B cell (primary cell): ENCODE measurements at regions not wholly inside any gene's neighbourhood (a gene's known extent, or its start where the extent isn't known, plus 50 kb on each side); places are given as distances from the start of the nearest gene placed in this dataset.

Source experiments
- ATAC-seq: fragments of 200-7000 bp; cut with Tn5 transposase; one replicate; pipeline ENCODE4 v1.10.0; 2021; ENCODE audit warnings: low read depth, mild to moderate bottlenecking, moderate number of reproducible peaks, moderate library complexity
- CTCF ChIA-PET: fragments of 350-600 bp; sonication (Branson Sonifier 250); formaldehyde crosslinking; loops from one replicate; lab custom pipeline; 2021; ENCODE audit warnings: antibody characterized with exemption, inconsistent platforms; lab: Charles Lee
- POLR2A ChIA-PET: fragments of 350-600 bp; sonication (Branson Sonifier 250); formaldehyde crosslinking; loops from one replicate; lab custom pipeline; 2021; ENCODE audit warnings: antibody characterized with exemption; lab: Charles Lee
- DNase-seq: peaks from one replicate; pipeline ENCODE4 v3.0.0; 2013
- H2AFZ ChIP-seq: 2 replicates; pipeline ENCODE4 v1.6.1; 2012; ENCODE audit warnings: mild to moderate bottlenecking, low read depth, low read length; ENCODE audit not compliant: insufficient read depth, poor library complexity, severe bottlenecking
- H3K27ac ChIP-seq, 2 donors: 1 replicate in 1 of 2; 2 replicates in 1 of 2; pipeline ENCODE4 v1.5.1; 2012 to 2013; ENCODE audit warnings: low read length in 2 of 2, mild to moderate bottlenecking in 2 of 2, moderate library complexity in 1 of 2
- H3K27me3 ChIP-seq, 4 experiments: fragments of 200-600 bp in 1 of 4; sonication (generic) in 1 of 4; replicated peaks in 1 of 4; 1 replicate in 2 of 4; 2 replicates in 2 of 4; pipeline versions ENCODE4 v1.6.1 to v1.7.0; 2013 to 2016; ENCODE audit warnings: low read length in 3 of 4, mild to moderate bottlenecking in 2 of 4, mixed read lengths in 1 of 4, moderate library complexity in 1 of 4; ENCODE audit not compliant: insufficient read depth in 4 of 4, control insufficient read depth in 3 of 4; ENCODE audit errors: control extremely low read depth in 1 of 4
- H3K36me3 ChIP-seq, 2 experiments: replicated peaks in 1 of 2; 1 replicate in 1 of 2; 2 replicates in 1 of 2; pipeline versions ENCODE4 v1.6.1 to v1.7.1; 2013; ENCODE audit warnings: low read length in 1 of 2; ENCODE audit not compliant: insufficient read depth in 2 of 2, control insufficient read depth in 1 of 2; ENCODE audit errors: control extremely low read depth in 1 of 2, extremely low read depth in 1 of 2
- H3K4me1 ChIP-seq, 2 donors: fragments of 200-600 bp in 1 of 2; sonication (generic) in 1 of 2; 1 replicate in 1 of 2; 2 replicates in 1 of 2; pipeline versions ENCODE4 v1.5.1 to v1.6.1; 2013 to 2017; ENCODE audit warnings: low read length in 2 of 2; ENCODE audit not compliant: control insufficient read depth in 2 of 2, insufficient read depth in 2 of 2
- H3K4me2 ChIP-seq: replicated peaks from 2 replicates; pipeline ENCODE3; 2012; ENCODE audit warnings: mild to moderate bottlenecking, low read depth, low read length; ENCODE audit not compliant: poor library complexity, severe bottlenecking
- H3K4me3 ChIP-seq, 5 experiments: fragments of 200-600 bp in 1 of 5; sonication (generic) in 1 of 5; 1 replicate in 3 of 5; 2 replicates in 2 of 5; pipeline versions ENCODE4 v1.5.1 to v1.7.0; 2011 to 2016; ENCODE audit warnings: low read length in 4 of 5, mild to moderate bottlenecking in 4 of 5, low read depth in 2 of 5, control low read depth in 1 of 5, moderate library complexity in 1 of 5; ENCODE audit not compliant: insufficient read depth in 1 of 5; ENCODE audit errors: control extremely low read depth in 1 of 5, extremely low read depth in 1 of 5
- H3K79me2 ChIP-seq: fragments of 200-600 bp; sonication (generic); one replicate; pipeline ENCODE4 v1.6.0; 2016; ENCODE audit warnings: low read length; ENCODE audit not compliant: control insufficient read depth, insufficient read depth
- H3K9ac ChIP-seq: fragments of 200-600 bp; sonication (generic); 2 replicates; pipeline ENCODE4 v1.6.1; 2017; ENCODE audit warnings: mild to moderate bottlenecking, low read length, moderate library complexity
- H3K9me3 ChIP-seq, 3 donors: one replicate each; pipeline versions ENCODE4 v1.6.1 to v1.7.1; 2013; ENCODE audit warnings: low read length in 2 of 3; ENCODE audit not compliant: control insufficient read depth in 2 of 3, insufficient read depth in 1 of 3; ENCODE audit errors: control extremely low read depth in 1 of 3
- H4K20me1 ChIP-seq: 2 replicates; pipeline ENCODE4 v1.6.0; 2012; ENCODE audit warnings: mild to moderate bottlenecking, low read length; ENCODE audit not compliant: insufficient read depth, control insufficient read depth, poor library complexity, severe bottlenecking
- H3K27ac Mint-ChIP-seq: one replicate; pipeline ENCODE4 v1.8.0; 2021; ENCODE audit warnings: mixed read lengths
- H3K27me3 Mint-ChIP-seq: one replicate; pipeline ENCODE4 v1.8.0; 2021; ENCODE audit warnings: mixed read lengths
- H3K4me1 Mint-ChIP-seq: one replicate; pipeline ENCODE4 v1.8.0; 2021; ENCODE audit warnings: mixed read lengths
- H3K4me3 Mint-ChIP-seq: one replicate; pipeline ENCODE4 v1.8.0; 2021; ENCODE audit warnings: mixed read lengths
- H3K9me3 Mint-ChIP-seq: one replicate; pipeline ENCODE4 v1.8.0; 2022; ENCODE audit warnings: mixed read lengths; ENCODE audit not compliant: insufficient read depth
- CTCF ChIP-seq: fragments of 200-600 bp; IDR thresholded peaks from one replicate; pipeline ENCODE4 v1.8.0; 2022; ENCODE audit warnings: antibody characterized with exemption, mild to moderate bottlenecking
- EZH2 ChIP-seq: IDR thresholded peaks from 2 replicates; pipeline ENCODE4 v1.6.1; 2012; ENCODE audit warnings: borderline replicate concordance, low read depth, mild to moderate bottlenecking, moderate library complexity, low read length; ENCODE audit not compliant: insufficient read depth, poor library complexity, severe bottlenecking
- intact Hi-C: fragments of 100-400 bp; cut with micrococcal nuclease; formaldehyde crosslinking; loops from one replicate; pipeline ENCODE4 v1.10.0; 2022

- Histone ChIP-seq H3K36me3 (no peaks in the 10 kb centered on the region), H3K4me2 (no peak overlapping the region), H3K4me3 (no peak overlapping the region), H4K20me1 (no peaks in the 10 kb centered on the region), H3K27me3 (no peaks in the 10 kb centered on the region), H3K9ac (no peak overlapping the region), H3K4me1 (no peaks in the 10 kb centered on the region), H3K79me2 (no peaks in the 10 kb centered on the region), H3K9me3 (no peaks in the 10 kb centered on the region), H3K27ac (no peak overlapping the region), H2AFZ (no peak overlapping the region)
- Mint-ChIP-seq H3K27me3 (no peaks in the 10 kb centered on the region), H3K4me1 (no peaks in the 10 kb centered on the region), H3K27ac (no peak overlapping the region), H3K9me3 (no peaks in the 10 kb centered on the region), H3K4me3 (no peak overlapping the region)
- ChIA-PET CTCF (no interaction called here), POLR2A (no interaction called here)
- intact Hi-C loops = no loop called here
- DNase-seq = no peak
- ATAC-seq = no peak
- TF ChIP-seq CTCF (no peak), EZH2 (no peak)
These were observed 396.6 kb downstream of the TAFA4 start for GRCh38 chr3:68535782-68536181.

- no peak for TF ChIP-seq EZH2
- TF ChIP-seq CTCF = no peak
- CTCF ChIA-PET = no interaction called here
These were observed 409.0 kb downstream of the TAFA4 start for GRCh38 chr3:68523330-68523729.

More at GRCh38 chr3:68523330-68523729, 409.0 kb downstream of the TAFA4 start:
- H3K9me3 Mint-ChIP-seq = peaks cover 2% of the 10 kb centered on the region
- H2AFZ ChIP-seq = no peak overlapping the region
- no peak for ATAC-seq
- no peaks in the 10 kb centered on the region for H3K79me2 ChIP-seq
- H3K36me3 ChIP-seq = no peaks in the 10 kb centered on the region
- H3K4me3 Mint-ChIP-seq = no peak overlapping the region
- H3K9ac ChIP-seq = no peak overlapping the region
- H3K27me3 Mint-ChIP-seq = no peaks in the 10 kb centered on the region
- no peak for DNase-seq
- H3K4me1 ChIP-seq = no peaks in the 10 kb centered on the region
- no peaks in the 10 kb centered on the region for H4K20me1 ChIP-seq
- no peak overlapping the region for H3K27ac ChIP-seq
- H3K27me3 ChIP-seq = no peaks in the 10 kb centered on the region
- H3K4me3 ChIP-seq = no peak overlapping the region
- intact Hi-C loops = no loop called here
- POLR2A ChIA-PET = no interaction called here
- H3K4me2 ChIP-seq = no peak overlapping the region
- peaks cover 0 to 4% (median 0%) of the 10 kb centered on the region in 3 donors for H3K9me3 ChIP-seq
- H3K4me1 Mint-ChIP-seq = no peaks in the 10 kb centered on the region
- H3K27ac Mint-ChIP-seq = no peak overlapping the region
